ENCODE measurements at regions not wholly inside any gene's neighbourhood (a gene's known extent, or its start where the extent isn't known, plus 50 kb on each side); places are given as distances from the start of the nearest gene placed in this dataset.

DNA sequence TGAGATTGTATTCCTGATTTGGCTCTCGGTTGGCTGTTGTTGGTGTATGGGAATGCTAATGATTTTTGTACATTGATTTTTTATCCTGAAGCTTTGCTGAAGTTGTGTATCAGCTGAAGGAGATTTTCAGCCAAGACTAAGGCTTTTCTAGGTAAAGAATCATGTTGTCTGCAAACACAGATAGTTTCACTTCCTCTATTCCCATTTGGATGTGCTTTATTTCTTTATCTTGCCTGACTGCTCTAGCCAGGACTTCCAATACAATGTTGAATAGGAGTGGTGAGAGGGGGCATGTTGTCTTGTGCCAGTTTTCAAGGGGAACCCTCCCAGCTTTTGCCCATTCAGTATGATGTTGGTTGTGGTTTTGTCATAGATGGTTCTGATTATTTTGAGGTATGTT, 90.4 kb downstream of the CYP26B1 start:
- TF ChIP-seq, protein P1, sequence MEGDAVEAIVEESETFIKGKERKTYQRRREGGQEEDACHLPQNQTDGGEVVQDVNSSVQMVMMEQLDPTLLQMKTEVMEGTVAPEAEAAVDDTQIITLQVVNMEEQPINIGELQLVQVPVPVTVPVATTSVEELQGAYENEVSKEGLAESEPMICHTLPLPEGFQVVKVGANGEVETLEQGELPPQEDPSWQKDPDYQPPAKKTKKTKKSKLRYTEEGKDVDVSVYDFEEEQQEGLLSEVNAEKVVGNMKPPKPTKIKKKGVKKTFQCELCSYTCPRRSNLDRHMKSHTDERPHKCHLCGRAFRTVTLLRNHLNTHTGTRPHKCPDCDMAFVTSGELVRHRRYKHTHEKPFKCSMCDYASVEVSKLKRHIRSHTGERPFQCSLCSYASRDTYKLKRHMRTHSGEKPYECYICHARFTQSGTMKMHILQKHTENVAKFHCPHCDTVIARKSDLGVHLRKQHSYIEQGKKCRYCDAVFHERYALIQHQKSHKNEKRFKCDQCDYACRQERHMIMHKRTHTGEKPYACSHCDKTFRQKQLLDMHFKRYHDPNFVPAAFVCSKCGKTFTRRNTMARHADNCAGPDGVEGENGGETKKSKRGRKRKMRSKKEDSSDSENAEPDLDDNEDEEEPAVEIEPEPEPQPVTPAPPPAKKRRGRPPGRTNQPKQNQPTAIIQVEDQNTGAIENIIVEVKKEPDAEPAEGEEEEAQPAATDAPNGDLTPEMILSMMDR (IDR thresholded peaks at IDR 0.05), result no peak
- no peak for TF ChIP-seq POLR2A (IDR thresholded peaks at IDR 0.05)
